DOHH2 (cell line): ENCODE measurements at regions not wholly inside any gene's neighbourhood (a gene's known extent, or its start where the extent isn't known, plus 50 kb on each side); places are given as distances from the start of the nearest gene placed in this dataset.
"Not testable (repeated sequence)": the region's sequence is repeated elsewhere in the genome, so short reads cannot be mapped to it uniquely, and the experiment has no call there.

ENCODE experiments used
- EZH2phosphoT487 ChIP-seq: fragments of 200-600 bp; sonication (generic); IDR thresholded peaks from 2 replicates; pipeline ENCODE4 v1.6.1; 2017; ENCODE audit warnings: borderline replicate concordance, mild to moderate bottlenecking, antibody characterized with exemption, low read length, moderate library complexity, mixed read lengths
- TF ChIP-seq, protein P1 (sequence below): fragments of 200-600 bp; sonication (generic); IDR thresholded peaks from one replicate; pipeline ENCODE4 v1.5.1; 2014; ENCODE audit warnings: antibody characterized with exemption, mild to moderate bottlenecking, low read depth, low read length; ENCODE audit not compliant: poor library complexity, severe bottlenecking

DNA sequence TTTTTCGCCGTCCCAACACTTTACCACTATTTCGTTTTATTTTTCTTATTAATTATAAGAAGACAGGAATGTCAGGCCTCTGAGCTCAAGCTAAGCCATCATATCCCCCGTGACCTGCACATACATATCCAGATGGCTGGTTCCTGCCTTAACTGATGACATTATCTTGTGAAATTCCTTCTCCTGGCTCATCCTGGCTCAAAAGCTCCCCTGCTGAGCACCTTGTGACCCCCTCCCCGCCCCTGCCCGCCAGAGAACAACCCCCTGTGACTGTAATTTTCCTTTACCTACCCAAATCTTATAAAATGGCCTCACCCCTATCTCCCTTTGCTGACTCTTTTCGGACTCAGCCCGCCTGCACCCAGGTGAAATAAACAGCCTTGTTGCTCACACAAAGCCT is 978.9 kb downstream of the EPHA3 start:
- TF ChIP-seq, protein P1, sequence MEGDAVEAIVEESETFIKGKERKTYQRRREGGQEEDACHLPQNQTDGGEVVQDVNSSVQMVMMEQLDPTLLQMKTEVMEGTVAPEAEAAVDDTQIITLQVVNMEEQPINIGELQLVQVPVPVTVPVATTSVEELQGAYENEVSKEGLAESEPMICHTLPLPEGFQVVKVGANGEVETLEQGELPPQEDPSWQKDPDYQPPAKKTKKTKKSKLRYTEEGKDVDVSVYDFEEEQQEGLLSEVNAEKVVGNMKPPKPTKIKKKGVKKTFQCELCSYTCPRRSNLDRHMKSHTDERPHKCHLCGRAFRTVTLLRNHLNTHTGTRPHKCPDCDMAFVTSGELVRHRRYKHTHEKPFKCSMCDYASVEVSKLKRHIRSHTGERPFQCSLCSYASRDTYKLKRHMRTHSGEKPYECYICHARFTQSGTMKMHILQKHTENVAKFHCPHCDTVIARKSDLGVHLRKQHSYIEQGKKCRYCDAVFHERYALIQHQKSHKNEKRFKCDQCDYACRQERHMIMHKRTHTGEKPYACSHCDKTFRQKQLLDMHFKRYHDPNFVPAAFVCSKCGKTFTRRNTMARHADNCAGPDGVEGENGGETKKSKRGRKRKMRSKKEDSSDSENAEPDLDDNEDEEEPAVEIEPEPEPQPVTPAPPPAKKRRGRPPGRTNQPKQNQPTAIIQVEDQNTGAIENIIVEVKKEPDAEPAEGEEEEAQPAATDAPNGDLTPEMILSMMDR, result not testable (repeated sequence)
- TF ChIP-seq EZH2phosphoT487, result not testable (repeated sequence)
